ENCODE measurements at regions not wholly inside any gene's neighbourhood (a gene's known extent, or its start where the extent isn't known, plus 50 kb on each side); places are given as distances from the start of the nearest gene placed in this dataset.
"Not testable (repeated sequence)": the region's sequence is repeated elsewhere in the genome, so short reads cannot be mapped to it uniquely, and the experiment has no call there.

- TF ChIP-seq POLR2A, CTCF (IDR thresholded peaks at IDR 0.05): not testable (repeated sequence)
These were observed 961.5 kb upstream of the DEFB115 start for GRCh38 chr20:30295967-30296366.

Data from breast epithelium (tissue), 3 donors.